MM.1S (cell line): ENCODE measurements at regions not wholly inside any gene's neighbourhood (a gene's known extent, or its start where the extent isn't known, plus 50 kb on each side); places are given as distances from the start of the nearest gene placed in this dataset.

ENCODE experiments used
- DNase-seq: peaks from one replicate; pipeline ENCODE4 v3.0.0-alpha.2; 2015
- H2AFZ ChIP-seq: fragments of 300-600 bp; sonication (generic); 2 replicates; pipeline ENCODE4 v1.6.0; 2016; ENCODE audit warnings: antibody characterized with exemption, low read length
- H3F3A ChIP-seq: fragments of 300-600 bp; sonication (generic); 2 replicates; pipeline ENCODE4 v1.6.1; 2016; ENCODE audit warnings: mild to moderate bottlenecking, antibody characterized with exemption, low read length, moderate library complexity, mixed read lengths; ENCODE audit not compliant: insufficient read depth
- H3K27ac ChIP-seq: fragments of 300-600 bp; sonication (generic); 2 replicates; pipeline ENCODE4 v1.5.1; 2016; ENCODE audit warnings: mild to moderate bottlenecking, low read length
- H3K27me3 ChIP-seq: fragments of 300-600 bp; sonication (generic); replicated peaks from 2 replicates; pipeline ENCODE4 v1.6.0; 2016; ENCODE audit warnings: low read length; ENCODE audit not compliant: insufficient read depth
- H3K36me3 ChIP-seq: fragments of 300-600 bp; sonication (generic); replicated peaks from 2 replicates; pipeline ENCODE4 v1.6.1; 2016; ENCODE audit warnings: mild to moderate bottlenecking, low read length, mixed read lengths; ENCODE audit not compliant: insufficient read depth
- H3K4me1 ChIP-seq: fragments of 300-600 bp; sonication (generic); 2 replicates; pipeline ENCODE4 v1.6.1; 2016; ENCODE audit warnings: low read length, mixed read lengths
- H3K4me2 ChIP-seq: fragments of 300-600 bp; sonication (generic); 2 replicates; pipeline ENCODE4 v1.6.0; 2016; ENCODE audit warnings: low read depth, low read length
- H3K4me3 ChIP-seq: fragments of 300-600 bp; sonication (generic); 2 replicates; pipeline ENCODE4 v1.5.1; 2016; ENCODE audit warnings: low read length, mixed read lengths
- H3K79me2 ChIP-seq: fragments of 300-600 bp; sonication (generic); 2 replicates; pipeline ENCODE4 v1.6.1; 2016; ENCODE audit warnings: mixed run types, low read length, mixed read lengths
- H3K9ac ChIP-seq: fragments of 300-600 bp; sonication (generic); 2 replicates; pipeline ENCODE4 v1.6.1; 2016; ENCODE audit warnings: low read length, mixed read lengths
- H3K9me2 ChIP-seq: fragments of 300-600 bp; sonication (generic); replicated peaks from 2 replicates; pipeline ENCODE4 v1.6.1; 2016; ENCODE audit warnings: mild to moderate bottlenecking, low read length, mixed read lengths; ENCODE audit not compliant: insufficient read depth
- H3K9me3 ChIP-seq: fragments of 300-600 bp; sonication (generic); replicated peaks from 2 replicates; pipeline ENCODE4 v1.6.1; 2016; ENCODE audit warnings: mild to moderate bottlenecking, low read length, mixed read lengths; ENCODE audit not compliant: insufficient read depth
- H4K20me1 ChIP-seq: fragments of 300-600 bp; sonication (generic); 2 replicates; pipeline ENCODE4 v1.6.1; 2016; ENCODE audit warnings: mild to moderate bottlenecking, low read length, moderate library complexity, mixed read lengths; ENCODE audit not compliant: insufficient read depth
- CTCF ChIP-seq: fragments of 300-600 bp; sonication (generic); IDR thresholded peaks from 2 replicates; pipeline ENCODE4 v1.5.1; 2016; ENCODE audit warnings: antibody characterized with exemption, low read length, mixed read lengths
- EZH2 ChIP-seq: fragments of 300-600 bp; sonication (generic); optimal IDR thresholded peaks from 2 replicates; pipeline ENCODE3; 2017; ENCODE audit warnings: low read depth, mild to moderate bottlenecking, antibody characterized with exemption, low read length, mixed read lengths
- EZH2phosphoT487 ChIP-seq: fragments of 300-600 bp; sonication (generic); IDR thresholded peaks from 2 replicates; pipeline ENCODE4 v1.6.1; 2018; ENCODE audit warnings: antibody characterized with exemption, low read length

DNA sequence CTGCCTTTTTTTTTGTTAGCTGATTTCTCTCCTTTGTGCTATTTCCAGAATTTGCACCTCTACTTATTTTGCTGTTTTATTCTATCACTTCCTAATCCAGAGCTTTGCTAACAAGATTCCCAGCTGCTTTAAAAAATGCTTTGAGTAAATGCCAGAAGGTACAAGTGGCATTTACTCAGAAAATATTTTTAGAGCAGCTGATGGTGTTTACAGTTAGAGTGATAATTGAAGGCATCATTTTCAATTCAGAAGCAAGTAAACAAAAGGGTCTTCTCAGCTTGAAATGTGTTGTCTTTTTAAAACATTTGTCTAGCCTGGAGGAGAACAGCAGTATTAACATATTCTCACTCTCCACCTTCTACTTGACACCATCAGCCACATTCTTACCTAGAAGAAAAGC, 99.9 kb downstream of the OTOR start:
- H3K4me3 ChIP-seq: no peak overlapping the region
- no peak overlapping the region for H2AFZ ChIP-seq
- no peaks in the 10 kb centered on the region for H3K4me1 ChIP-seq
- H3K79me2 ChIP-seq: no peaks in the 10 kb centered on the region
- no peaks in the 10 kb centered on the region for H3F3A ChIP-seq
- no peak for TF ChIP-seq EZH2
- no peak for TF ChIP-seq CTCF
- no peak for TF ChIP-seq EZH2phosphoT487
- H3K36me3 ChIP-seq: no peaks in the 10 kb centered on the region
- no peaks in the 10 kb centered on the region for H3K9me3 ChIP-seq
- H4K20me1 ChIP-seq: no peaks in the 10 kb centered on the region
- no peaks in the 10 kb centered on the region for H3K27me3 ChIP-seq
- no peak overlapping the region for H3K4me2 ChIP-seq
- H3K27ac ChIP-seq: no peak overlapping the region
- DNase-seq: no peak
- H3K9me2 ChIP-seq: no peaks in the 10 kb centered on the region
- no peak overlapping the region for H3K9ac ChIP-seq

DNA sequence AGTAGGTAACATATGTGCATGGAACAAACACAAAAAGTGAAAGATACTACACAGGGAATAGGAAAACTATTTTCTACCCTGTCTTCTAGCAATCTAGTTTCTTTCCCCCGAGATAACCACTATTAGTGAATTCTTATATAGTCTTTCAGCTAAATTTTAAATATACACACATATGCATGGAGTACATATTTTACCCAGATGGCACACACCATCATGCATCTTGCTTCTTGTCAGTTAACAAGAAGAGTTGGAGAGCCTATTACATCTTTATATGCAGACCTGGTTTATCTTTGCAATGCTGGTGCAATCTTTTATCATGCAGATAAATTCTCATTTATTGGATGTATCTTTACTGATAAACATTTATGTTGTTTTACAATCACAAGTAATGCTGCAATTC, 100.4 kb downstream of the OTOR start:
- no peaks in the 10 kb centered on the region for H3F3A ChIP-seq
- H3K4me3 ChIP-seq: no peak overlapping the region
- no peak overlapping the region for H3K27ac ChIP-seq
- TF ChIP-seq EZH2 (no peak), EZH2phosphoT487 (no peak), CTCF (no peak)
- no peaks in the 10 kb centered on the region for H3K4me1 ChIP-seq
- H2AFZ ChIP-seq: no peak overlapping the region
- no peak overlapping the region for H3K4me2 ChIP-seq
- no peak for DNase-seq
- no peak overlapping the region for H3K9ac ChIP-seq
- H4K20me1 ChIP-seq: no peaks in the 10 kb centered on the region
- no peaks in the 10 kb centered on the region for H3K36me3 ChIP-seq
- H3K9me2 ChIP-seq: no peaks in the 10 kb centered on the region
- no peaks in the 10 kb centered on the region for H3K79me2 ChIP-seq
- H3K27me3 ChIP-seq: no peaks in the 10 kb centered on the region
- no peaks in the 10 kb centered on the region for H3K9me3 ChIP-seq

DNA sequence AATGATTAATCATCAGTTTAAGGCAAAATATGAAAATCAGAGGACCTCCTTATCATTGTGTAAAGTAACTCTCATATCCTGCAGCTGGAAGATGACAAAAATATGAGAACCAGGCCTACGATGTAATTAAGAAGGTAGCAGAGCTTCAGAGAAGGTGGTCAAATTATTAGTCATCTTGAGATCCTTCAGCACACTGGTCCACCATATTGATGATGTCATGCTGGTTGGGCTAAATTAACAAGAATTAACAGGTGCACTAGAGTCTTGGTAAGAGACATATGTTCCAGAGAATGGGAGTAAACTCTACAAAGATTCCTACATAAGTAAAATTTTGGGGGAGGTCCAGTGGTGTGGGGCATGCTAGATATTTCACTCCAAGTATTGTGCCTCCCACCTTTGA, 112.8 kb downstream of the OTOR start:
- H3K9ac ChIP-seq: no peak overlapping the region
- no peaks in the 10 kb centered on the region for H3K36me3 ChIP-seq
- no peak overlapping the region for H2AFZ ChIP-seq
- H3K27ac ChIP-seq: no peak overlapping the region
- H4K20me1 ChIP-seq: no peaks in the 10 kb centered on the region
- H3K27me3 ChIP-seq: no peaks in the 10 kb centered on the region
- H3F3A ChIP-seq: no peaks in the 10 kb centered on the region
- no peaks in the 10 kb centered on the region for H3K79me2 ChIP-seq
- no peaks in the 10 kb centered on the region for H3K9me3 ChIP-seq
- TF ChIP-seq CTCF (no peak), EZH2phosphoT487 (no peak), EZH2 (no peak)
- no peak overlapping the region for H3K4me2 ChIP-seq
- H3K9me2 ChIP-seq: no peaks in the 10 kb centered on the region
- no peak for DNase-seq
- H3K4me1 ChIP-seq: no peaks in the 10 kb centered on the region
- H3K4me3 ChIP-seq: no peak overlapping the region
